SJSA1 (cell line): ENCODE measurements at regions not wholly inside any gene's neighbourhood (a gene's known extent, or its start where the extent isn't known, plus 50 kb on each side); places are given as distances from the start of the nearest gene placed in this dataset.
"Not testable (repeated sequence)": the region's sequence is repeated elsewhere in the genome, so short reads cannot be mapped to it uniquely, and the experiment has no call there.

Experiments used
- DNase-seq, 2 experiments: peaks; one replicate each; pipeline ENCODE4 v3.0.0-alpha.2; 2015 to 2020; ENCODE audit warnings: low spot score in 2 of 2, low read depth in 1 of 2
- H3K27ac ChIP-seq: fragments of 250-450 bp; sonication (Bioruptor Pico); 2 replicates; pipeline ENCODE4 v1.5.1; 2020; ENCODE audit warnings: mild to moderate bottlenecking, moderate library complexity
- H3K27me3 ChIP-seq: fragments of 250-450 bp; sonication (Bioruptor Pico); replicated peaks from 2 replicates; pipeline ENCODE4 v1.5.1; 2020; ENCODE audit warnings: mild to moderate bottlenecking, moderate library complexity
- H3K36me3 ChIP-seq: fragments of 250-450 bp; sonication (Bioruptor Pico); 2 replicates; pipeline ENCODE4 v1.5.1; 2020; ENCODE audit warnings: mild to moderate bottlenecking
- H3K4me1 ChIP-seq: fragments of 250-450 bp; sonication (Bioruptor Pico); replicated peaks from 2 replicates; pipeline ENCODE4 v1.6.1; 2021; ENCODE audit warnings: mild to moderate bottlenecking
- H3K4me3 ChIP-seq: fragments of 250-450 bp; sonication (Bioruptor Pico); 2 replicates; pipeline ENCODE4 v1.5.1; 2020; ENCODE audit warnings: mild to moderate bottlenecking
- H3K9me3 ChIP-seq: fragments of 250-450 bp; sonication (Bioruptor Pico); replicated peaks from 2 replicates; pipeline ENCODE4 v1.5.1; 2020; ENCODE audit warnings: mild to moderate bottlenecking

- no peaks in the 10 kb centered on the region for H3K9me3 ChIP-seq
- H3K4me3 ChIP-seq, result no peak overlapping the region
- H3K27me3 ChIP-seq, result no peaks in the 10 kb centered on the region
- H3K27ac ChIP-seq, result no peak overlapping the region
- no peaks in the 10 kb centered on the region for H3K4me1 ChIP-seq
- DNase-seq, result no peak
- no peaks in the 10 kb centered on the region for H3K36me3 ChIP-seq
Observed at GRCh38 chr7:48780862-48781261, 143.5 kb upstream of the CDC14C start.

- peak in 1 of 2 experiments; percentile 10 for DNase-seq
- Histone ChIP-seq H3K4me3 (no peak overlapping the region), H3K27me3 (no peaks in the 10 kb centered on the region), H3K27ac (no peak overlapping the region), H3K36me3 (no peaks in the 10 kb centered on the region), H3K4me1 (no peaks in the 10 kb centered on the region), H3K9me3 (no peaks in the 10 kb centered on the region)
Observed at GRCh38 chr7:48781752-48782151, 142.6 kb upstream of the CDC14C start.

GRCh38 chr7:48782511-48782910 is 141.8 kb upstream of the CDC14C start:
- Histone ChIP-seq H3K36me3 (no peaks in the 10 kb centered on the region), H3K4me3 (no peak overlapping the region), H3K9me3 (no peaks in the 10 kb centered on the region), H3K27ac (no peak overlapping the region), H3K4me1 (no peaks in the 10 kb centered on the region), H3K27me3 (no peaks in the 10 kb centered on the region)
- no peak for DNase-seq

DNA sequence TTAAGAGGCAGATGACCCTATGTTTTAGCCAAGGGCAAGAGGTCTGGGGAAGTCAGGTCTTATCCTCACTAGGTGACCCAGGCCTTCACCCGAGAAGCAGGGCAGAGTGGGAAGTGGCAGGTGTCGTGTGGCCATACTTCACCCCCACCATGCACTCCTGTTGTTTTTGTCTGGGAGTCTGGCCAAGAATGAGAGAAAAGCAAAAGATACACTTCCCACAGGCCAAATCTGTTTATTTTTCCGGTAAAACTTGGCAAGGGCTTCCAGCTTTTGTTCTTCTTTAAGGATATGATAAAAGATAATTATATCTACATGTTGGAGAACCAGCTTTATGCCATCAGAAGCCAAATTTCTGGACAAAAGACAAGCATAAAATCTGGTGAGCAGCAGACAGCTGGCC is 137.4 kb upstream of the CDC14C start:
- no peaks in the 10 kb centered on the region for H3K9me3 ChIP-seq
- no peak overlapping the region for H3K4me3 ChIP-seq
- H3K27me3 ChIP-seq, result no peaks in the 10 kb centered on the region
- H3K4me1 ChIP-seq, result no peaks in the 10 kb centered on the region
- H3K27ac ChIP-seq, result no peak overlapping the region
- DNase-seq, result no peak
- H3K36me3 ChIP-seq, result no peaks in the 10 kb centered on the region

GRCh38 chr7:48803250-48803649 is 121.1 kb upstream of the CDC14C start:
- Histone ChIP-seq H3K27ac (no peak overlapping the region), H3K4me3 (no peak overlapping the region), H3K9me3 (no peaks in the 10 kb centered on the region), H3K27me3 (no peaks in the 10 kb centered on the region), H3K36me3 (no peaks in the 10 kb centered on the region), H3K4me1 (no peaks in the 10 kb centered on the region)
- no peak for DNase-seq

GRCh38 chr7:48806731-48807130 is 117.6 kb upstream of the CDC14C start:
- Histone ChIP-seq H3K27ac (no peak overlapping the region), H3K27me3 (no peaks in the 10 kb centered on the region), H3K4me3 (no peak overlapping the region), H3K36me3 (no peaks in the 10 kb centered on the region), H3K9me3 (no peaks in the 10 kb centered on the region), H3K4me1 (no peaks in the 10 kb centered on the region)
- no peak for DNase-seq

DNA sequence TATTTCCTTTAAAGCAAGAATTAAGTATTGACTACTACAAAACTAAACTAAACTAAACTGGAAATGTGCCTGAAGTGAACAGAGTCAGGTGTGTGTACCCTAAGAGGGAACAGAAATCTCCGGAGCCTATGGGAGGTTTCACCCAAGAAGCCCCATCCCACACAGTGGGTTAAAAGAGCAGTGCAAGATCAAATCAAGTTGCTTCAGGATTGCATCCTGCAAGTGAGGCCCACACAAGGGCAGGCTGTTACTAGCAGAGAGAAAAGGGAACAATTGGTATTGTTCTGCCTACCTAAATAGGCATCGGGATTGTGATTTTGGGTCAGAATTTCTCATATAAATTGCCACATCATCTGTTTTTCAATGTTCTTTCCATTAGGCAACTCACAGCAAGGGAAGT is 113.3 kb upstream of the CDC14C start:
- no peaks in the 10 kb centered on the region for H3K27me3 ChIP-seq
- H3K4me3 ChIP-seq, result no peak overlapping the region
- no peaks in the 10 kb centered on the region for H3K9me3 ChIP-seq
- no peaks in the 10 kb centered on the region for H3K4me1 ChIP-seq
- H3K36me3 ChIP-seq, result no peaks in the 10 kb centered on the region
- DNase-seq, result no peak
- no peak overlapping the region for H3K27ac ChIP-seq

DNA sequence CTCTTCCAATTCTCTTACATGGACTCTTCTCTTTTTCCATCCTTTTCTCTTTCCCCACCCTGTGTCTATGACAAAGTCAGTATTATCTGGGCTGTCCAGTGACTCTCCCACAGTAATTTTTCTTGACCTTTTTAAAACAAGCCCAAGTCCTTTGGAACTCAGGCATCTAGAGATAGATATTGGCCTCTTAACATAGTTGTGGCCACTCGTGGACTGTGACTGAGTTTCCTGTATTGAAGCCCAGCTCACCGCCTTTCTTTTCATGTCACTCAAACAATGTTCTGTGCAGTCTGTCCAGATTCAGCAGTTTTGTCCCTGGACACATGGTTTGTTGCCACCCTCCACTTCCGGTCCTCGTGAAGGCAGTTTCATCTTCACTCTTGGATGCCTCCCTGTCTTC is 110.9 kb upstream of the CDC14C start:
- Histone ChIP-seq H3K4me3 (no peak overlapping the region), H3K4me1 (no peaks in the 10 kb centered on the region), H3K36me3 (no peaks in the 10 kb centered on the region), H3K27me3 (no peaks in the 10 kb centered on the region), H3K27ac (no peak overlapping the region), H3K9me3 (no peaks in the 10 kb centered on the region)
- no peak for DNase-seq

DNA sequence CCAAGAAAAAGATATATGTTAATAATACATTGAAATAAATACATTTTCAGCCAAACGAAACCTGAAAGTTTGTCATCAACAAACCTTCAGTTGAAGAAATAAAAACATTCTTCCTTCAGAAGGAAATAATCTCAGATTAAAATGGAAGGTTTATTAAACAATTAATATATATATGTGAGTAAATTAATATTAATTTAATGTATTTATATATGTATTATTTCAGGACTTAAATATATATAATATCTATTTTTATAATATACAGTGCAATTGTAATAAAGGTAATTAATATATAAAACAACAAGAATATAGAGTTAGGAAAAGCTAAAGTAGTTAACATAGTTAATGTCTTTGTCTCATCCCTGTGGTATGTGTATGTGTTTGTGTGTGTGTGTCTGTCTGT is 102.2 kb upstream of the CDC14C start:
- no peak for DNase-seq

GRCh38 chr7:48832303-48832845 is 92.0 kb upstream of the CDC14C start:
- H3K4me1 ChIP-seq, result no peaks in the 10 kb centered on the region
- no peak overlapping the region for H3K4me3 ChIP-seq
- no peaks in the 10 kb centered on the region for H3K27me3 ChIP-seq
- H3K27ac ChIP-seq, result no peak overlapping the region
- no peaks in the 10 kb centered on the region for H3K36me3 ChIP-seq
- DNase-seq, result no peak
- no peaks in the 10 kb centered on the region for H3K9me3 ChIP-seq

More for the DNA sequence above, 102.2 kb upstream of the CDC14C start:
- H3K36me3 ChIP-seq, result no peaks in the 10 kb centered on the region
- H3K4me3 ChIP-seq, result no peak overlapping the region
- no peaks in the 10 kb centered on the region for H3K4me1 ChIP-seq
- no peaks in the 10 kb centered on the region; the same call in 1 of the 2 replicates for H3K27me3 ChIP-seq
- no peak overlapping the region for H3K27ac ChIP-seq
- H3K9me3 ChIP-seq, result no peaks in the 10 kb centered on the region

DNA sequence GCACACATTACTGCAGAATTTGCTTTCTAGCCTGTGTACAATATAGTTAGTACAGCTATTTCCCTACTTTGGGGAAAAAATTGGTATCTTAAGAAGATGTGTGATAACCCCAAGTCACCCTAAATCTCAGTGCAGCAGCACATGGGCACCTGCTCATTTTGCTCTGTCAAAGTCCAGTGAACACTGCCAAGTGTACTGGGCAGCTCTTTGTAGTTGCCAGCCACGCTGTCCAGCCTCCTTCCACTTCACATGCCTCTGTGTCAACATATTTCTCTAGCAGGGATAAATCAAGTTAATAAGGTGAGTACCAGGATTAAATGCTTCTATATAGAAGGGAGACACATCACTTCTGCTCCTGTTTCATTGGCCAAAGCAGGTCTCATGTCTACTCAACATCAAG is 87.1 kb upstream of the CDC14C start:
- Histone ChIP-seq H3K27ac (no peak overlapping the region), H3K4me1 (no peaks in the 10 kb centered on the region), H3K4me3 (no peak overlapping the region), H3K36me3 (no peaks in the 10 kb centered on the region), H3K9me3 (no peaks in the 10 kb centered on the region), H3K27me3 (no peaks in the 10 kb centered on the region)
- DNase-seq, result no peak

GRCh38 chr7:48839108-48839507 is 85.2 kb upstream of the CDC14C start:
- no peaks in the 10 kb centered on the region for H3K27me3 ChIP-seq
- DNase-seq, result no peak
- no peaks in the 10 kb centered on the region for H3K4me1 ChIP-seq
- H3K4me3 ChIP-seq, result no peak overlapping the region
- H3K27ac ChIP-seq, result no peak overlapping the region
- H3K36me3 ChIP-seq, result no peaks in the 10 kb centered on the region
- H3K9me3 ChIP-seq, result no peaks in the 10 kb centered on the region

DNA sequence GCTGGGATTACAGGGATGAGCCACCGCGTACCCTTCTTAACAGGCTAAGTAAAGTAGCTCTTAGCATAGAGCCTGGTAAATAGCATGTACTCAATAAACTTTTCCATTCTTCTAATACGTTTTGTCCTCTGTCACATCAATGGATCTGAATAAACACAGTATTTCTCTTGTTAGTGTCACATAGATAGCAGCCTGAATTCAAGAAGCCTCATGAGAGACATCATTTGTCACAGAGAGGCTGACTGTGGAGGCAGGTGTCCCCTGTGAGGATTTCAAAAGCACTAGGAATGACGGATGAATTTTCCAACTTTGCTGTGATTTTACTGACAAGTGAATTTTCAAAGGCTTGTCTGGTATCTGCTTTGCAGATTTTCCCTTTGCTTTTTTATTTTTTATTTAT is 82.6 kb upstream of the CDC14C start:
- DNase-seq, result no peak
- Histone ChIP-seq H3K36me3 (no peaks in the 10 kb centered on the region), H3K27ac (no peak overlapping the region), H3K27me3 (no peaks in the 10 kb centered on the region), H3K4me3 (no peak overlapping the region), H3K4me1 (no peaks in the 10 kb centered on the region), H3K9me3 (no peaks in the 10 kb centered on the region)

- H3K4me3 ChIP-seq, result no peak overlapping the region
- no peaks in the 10 kb centered on the region for H3K4me1 ChIP-seq
- H3K36me3 ChIP-seq, result no peaks in the 10 kb centered on the region
- no peak for DNase-seq
- H3K27ac ChIP-seq, result no peak overlapping the region
- no peaks in the 10 kb centered on the region for H3K27me3 ChIP-seq
- H3K9me3 ChIP-seq, result no peaks in the 10 kb centered on the region
Observed at GRCh38 chr7:48847917-48848316, 76.4 kb upstream of the CDC14C start.

- not testable (repeated sequence) for H3K4me1 ChIP-seq, H3K27me3 ChIP-seq, H3K27ac ChIP-seq, H3K4me3 ChIP-seq, H3K36me3 ChIP-seq, DNase-seq, H3K9me3 ChIP-seq
Observed at GRCh38 chr7:48860447-48860846, 63.9 kb upstream of the CDC14C start.
